Activated naive CD4-positive, alpha-beta T cell treated with anti-CD3 and anti-CD28 coated beads, Interleukin-2, amount 10 ng/mL, durations not matched to agents 7 days and 5 days (primary cell): ENCODE measurements at regions not wholly inside any gene's neighbourhood (a gene's known extent, or its start where the extent isn't known, plus 50 kb on each side); places are given as distances from the start of the nearest gene placed in this dataset.

Experiments used
- CTCF ChIA-PET: fragments of 350-600 bp; sonication (Branson Sonifier 250); formaldehyde crosslinking; loops from one replicate; lab custom pipeline; 2021; ENCODE audit warnings: antibody characterized with exemption; lab: Charles Lee
- DNase-seq: peaks from one replicate; pipeline ENCODE4 v3.0.0-alpha.2; 2020
- H3K27ac Mint-ChIP-seq: one replicate; pipeline ENCODE4 v1.8.0; 2021; ENCODE audit warnings: mild to moderate bottlenecking, moderate library complexity, mixed read lengths
- H3K27me3 Mint-ChIP-seq: one replicate; pipeline ENCODE4 v1.8.0; 2021; ENCODE audit warnings: mild to moderate bottlenecking, mixed read lengths
- H3K36me3 Mint-ChIP-seq: one replicate; pipeline ENCODE4 v1.8.0; 2021; ENCODE audit warnings: mixed read lengths
- H3K4me1 Mint-ChIP-seq: one replicate; pipeline ENCODE4 v1.8.0; 2021; ENCODE audit warnings: mixed read lengths
- H3K4me3 Mint-ChIP-seq: one replicate; pipeline ENCODE4 v1.8.0; 2021; ENCODE audit warnings: mild to moderate bottlenecking, moderate library complexity, mixed read lengths
- H3K9me3 Mint-ChIP-seq: one replicate; pipeline ENCODE4 v1.8.0; 2021; ENCODE audit warnings: mixed read lengths

DNA sequence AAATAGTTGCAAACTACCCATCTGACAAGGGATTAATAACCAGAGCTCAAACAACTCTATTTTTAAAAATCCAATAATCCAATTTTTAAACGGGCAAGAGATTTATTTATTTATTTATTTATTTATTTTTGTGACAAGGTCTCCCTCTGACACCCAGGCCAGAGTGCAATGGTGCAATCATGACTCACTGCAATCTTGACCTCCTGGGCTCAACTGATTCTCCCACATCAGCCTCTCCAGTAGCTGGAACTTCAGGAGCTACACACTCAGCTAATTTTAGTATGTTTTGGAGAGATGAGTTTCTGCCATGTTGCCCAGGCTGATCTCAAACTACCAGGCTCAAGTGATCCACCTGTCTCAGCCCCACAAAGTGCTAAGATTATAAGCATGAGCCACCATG, 267.2 kb upstream of the BLID start:
- H3K9me3 Mint-ChIP-seq: no peaks in the 10 kb centered on the region
- no peaks in the 10 kb centered on the region for H3K4me1 Mint-ChIP-seq
- no peak for DNase-seq
- H3K27ac Mint-ChIP-seq: no peak overlapping the region
- H3K27me3 Mint-ChIP-seq: no peaks in the 10 kb centered on the region
- no peaks in the 10 kb centered on the region for H3K36me3 Mint-ChIP-seq
- H3K4me3 Mint-ChIP-seq: no peak overlapping the region
- CTCF ChIA-PET: no interaction called here

DNA sequence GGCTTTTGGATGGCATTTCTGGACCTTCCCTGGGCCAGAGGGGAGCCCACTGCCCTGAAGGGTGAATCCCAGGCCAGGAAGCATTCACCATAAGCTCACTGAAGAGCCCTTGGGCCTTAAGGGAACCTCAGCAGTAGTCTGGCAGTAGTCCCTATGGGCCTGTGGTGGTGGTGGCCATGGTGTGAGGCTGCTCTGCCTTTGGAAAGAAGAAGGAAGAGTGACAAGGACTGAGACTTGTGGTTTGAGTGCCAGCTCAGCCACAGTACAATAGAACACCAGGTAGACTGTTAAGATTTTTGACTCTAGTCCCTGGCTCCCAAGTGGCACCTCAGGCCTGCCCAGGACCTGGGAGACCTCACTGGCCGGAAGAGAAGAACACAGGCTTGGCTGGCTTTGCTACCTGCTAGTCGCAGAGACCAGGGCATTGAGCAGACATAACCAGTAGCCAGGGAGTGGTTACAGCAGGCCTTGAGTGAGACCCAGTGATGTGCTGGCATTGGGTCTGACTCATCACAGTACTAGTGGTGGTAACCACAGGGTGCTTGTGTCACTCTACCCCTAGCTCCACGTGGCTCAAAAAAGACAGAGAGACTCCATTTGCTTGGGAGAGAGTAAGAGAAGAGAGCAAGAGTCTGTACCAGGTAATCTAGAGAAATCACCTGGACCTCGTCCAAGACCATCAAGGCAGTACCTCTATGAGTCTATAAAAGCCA, 259.8 kb upstream of the BLID start:
- H3K4me3 Mint-ChIP-seq: no peak overlapping the region
- no peaks in the 10 kb centered on the region for H3K36me3 Mint-ChIP-seq
- no peak overlapping the region for H3K27ac Mint-ChIP-seq
- no peak for DNase-seq
- no peaks in the 10 kb centered on the region for H3K27me3 Mint-ChIP-seq
- no peaks in the 10 kb centered on the region for H3K9me3 Mint-ChIP-seq
- CTCF ChIA-PET: no interaction called here
- H3K4me1 Mint-ChIP-seq: no peaks in the 10 kb centered on the region

DNA sequence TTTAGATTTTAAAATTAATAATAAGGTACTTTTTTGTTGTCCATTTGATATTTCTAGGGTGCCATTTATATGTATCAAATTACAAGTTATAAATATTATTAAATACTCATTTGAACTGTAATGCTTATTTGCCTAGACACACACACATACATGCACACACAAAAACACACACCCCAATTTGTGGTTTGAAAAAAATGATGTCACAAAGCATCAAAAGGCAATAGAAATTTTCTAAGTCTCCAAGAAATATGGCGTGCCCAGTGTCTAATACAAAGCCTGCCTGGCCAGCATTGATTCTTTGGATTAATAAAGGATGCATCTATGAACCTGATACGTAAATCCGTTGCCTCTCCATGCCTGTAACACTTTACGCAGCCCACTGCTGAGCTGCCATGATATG, 252.8 kb upstream of the BLID start:
- CTCF ChIA-PET: no interaction called here
- DNase-seq: no peak

DNA sequence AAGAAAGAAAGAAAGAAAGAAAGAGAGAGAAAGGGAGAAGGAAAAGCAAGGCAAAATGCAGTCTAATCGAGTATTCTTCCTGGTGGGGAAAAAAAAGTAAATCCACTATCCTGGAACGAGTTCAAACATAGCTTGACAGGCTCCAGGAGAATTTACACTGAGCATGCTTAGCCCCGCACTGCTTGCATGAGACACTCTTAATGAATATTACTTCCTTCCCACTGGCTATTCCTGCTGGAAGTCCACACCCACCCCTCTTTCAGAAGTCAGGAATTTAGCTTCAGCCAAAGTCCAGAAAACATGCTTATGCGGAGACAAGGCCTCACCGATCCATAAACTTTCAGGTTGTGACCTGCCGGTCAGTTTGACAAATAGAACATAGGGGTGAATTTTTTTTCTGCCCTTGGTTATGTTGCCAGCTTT, 251.8 kb upstream of the BLID start:
- H3K9me3 Mint-ChIP-seq: no peaks in the 10 kb centered on the region
- no peaks in the 10 kb centered on the region for H3K4me1 Mint-ChIP-seq
- H3K27me3 Mint-ChIP-seq: peaks cover 4% of the 10 kb centered on the region
- no peak for DNase-seq
- no peak overlapping the region for H3K27ac Mint-ChIP-seq
- CTCF ChIA-PET: no interaction called here
- no peaks in the 10 kb centered on the region for H3K36me3 Mint-ChIP-seq
- no peak overlapping the region for H3K4me3 Mint-ChIP-seq

More for the DNA sequence above, 252.8 kb upstream of the BLID start:
- Mint-ChIP-seq H3K4me3 (no peak overlapping the region), H3K27me3 (peaks cover 4% of the 10 kb centered on the region), H3K27ac (no peak overlapping the region), H3K4me1 (no peaks in the 10 kb centered on the region), H3K36me3 (no peaks in the 10 kb centered on the region), H3K9me3 (no peaks in the 10 kb centered on the region)

DNA sequence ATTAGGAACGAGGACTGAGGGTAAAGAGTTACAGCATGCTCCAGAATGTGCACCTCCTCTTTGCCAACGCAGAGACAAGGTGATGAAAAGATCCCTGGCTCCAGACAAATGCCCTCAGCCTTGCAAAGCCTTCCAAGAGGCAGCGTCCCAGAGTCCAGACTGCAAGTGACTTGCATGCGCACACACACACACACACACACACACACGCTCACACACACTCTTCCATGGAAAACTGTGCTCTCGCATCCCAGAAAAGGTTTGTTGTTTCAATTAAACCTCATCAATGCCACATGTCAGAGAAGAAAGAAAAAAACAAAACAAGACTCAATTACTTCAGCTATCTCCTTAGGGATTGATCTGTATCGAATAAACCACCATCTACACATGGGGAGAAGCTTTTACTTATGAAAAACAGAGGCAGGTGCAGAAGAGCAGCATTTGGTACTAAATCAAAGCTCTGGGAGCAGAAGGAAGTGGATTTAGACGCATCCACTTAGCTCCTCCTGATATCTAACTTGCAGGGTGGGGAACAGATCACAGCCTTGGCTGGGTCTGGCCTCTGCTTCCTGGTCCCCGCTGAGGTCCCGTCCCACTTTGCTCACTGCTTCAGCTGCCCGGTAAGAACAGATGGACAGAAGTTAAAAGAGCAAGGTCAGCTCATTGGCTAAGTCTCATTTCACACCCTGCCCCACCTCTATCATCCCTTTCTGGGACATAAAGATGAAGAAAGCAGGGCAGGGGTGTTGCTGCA, 249.8 kb upstream of the BLID start:
- H3K4me3 Mint-ChIP-seq: no peak overlapping the region

DNA sequence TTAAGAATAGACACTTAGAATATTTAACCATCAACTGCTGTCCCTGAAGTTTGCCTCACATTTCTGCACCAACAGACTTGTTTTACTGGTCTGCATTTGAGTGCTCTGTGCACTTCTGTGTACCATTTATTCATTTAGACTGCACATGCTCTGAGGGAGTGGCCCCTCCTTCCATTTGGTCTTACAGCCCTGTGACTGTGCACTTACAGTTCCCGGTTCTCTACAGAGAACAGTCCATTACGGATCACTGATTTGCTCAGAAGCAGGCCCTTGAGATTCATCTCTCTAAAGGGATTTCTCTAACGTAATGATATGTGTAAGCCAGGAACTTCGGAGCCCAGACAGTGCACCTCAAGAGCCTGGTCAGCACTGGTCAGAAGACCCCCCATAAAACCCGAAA, 247.3 kb upstream of the BLID start:
- no peak for DNase-seq
- Mint-ChIP-seq H3K9me3 (no peaks in the 10 kb centered on the region), H3K27me3 (peaks cover 4% of the 10 kb centered on the region), H3K4me3 (no peak overlapping the region), H3K27ac (no peak overlapping the region), H3K4me1 (no peaks in the 10 kb centered on the region), H3K36me3 (no peaks in the 10 kb centered on the region)
- CTCF ChIA-PET: no interaction called here

More for the DNA sequence above, 249.8 kb upstream of the BLID start:
- H3K36me3 Mint-ChIP-seq: no peaks in the 10 kb centered on the region
- H3K4me1 Mint-ChIP-seq: no peaks in the 10 kb centered on the region
- H3K9me3 Mint-ChIP-seq: no peaks in the 10 kb centered on the region
- peaks cover 4% of the 10 kb centered on the region for H3K27me3 Mint-ChIP-seq
- no peak for DNase-seq
- CTCF ChIA-PET: no interaction called here
- H3K27ac Mint-ChIP-seq: no peak overlapping the region

DNA sequence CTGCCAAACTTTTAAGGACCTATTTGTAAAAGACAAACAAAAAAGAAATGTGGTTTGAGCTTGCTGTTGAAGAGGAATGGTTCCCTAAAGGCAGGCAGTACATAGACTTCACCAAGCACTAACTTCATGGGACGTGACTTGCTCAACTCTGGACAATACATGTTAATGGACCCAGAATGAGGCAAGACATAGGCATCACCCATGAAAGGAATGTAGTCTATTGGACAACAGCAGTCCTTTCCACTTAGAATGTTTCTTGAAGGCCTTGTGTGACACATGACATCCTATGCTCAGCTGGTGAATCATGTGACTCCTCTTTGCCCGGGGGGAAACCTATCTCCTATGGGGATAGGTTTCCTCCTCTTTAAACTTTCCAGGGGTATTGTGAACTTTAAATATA, 246.4 kb upstream of the BLID start:
- Mint-ChIP-seq H3K27ac (no peak overlapping the region), H3K4me1 (no peaks in the 10 kb centered on the region), H3K9me3 (no peaks in the 10 kb centered on the region), H3K27me3 (peaks cover 1% of the 10 kb centered on the region), H3K36me3 (no peaks in the 10 kb centered on the region), H3K4me3 (no peak overlapping the region)
- CTCF ChIA-PET: no interaction called here
- no peak for DNase-seq

DNA sequence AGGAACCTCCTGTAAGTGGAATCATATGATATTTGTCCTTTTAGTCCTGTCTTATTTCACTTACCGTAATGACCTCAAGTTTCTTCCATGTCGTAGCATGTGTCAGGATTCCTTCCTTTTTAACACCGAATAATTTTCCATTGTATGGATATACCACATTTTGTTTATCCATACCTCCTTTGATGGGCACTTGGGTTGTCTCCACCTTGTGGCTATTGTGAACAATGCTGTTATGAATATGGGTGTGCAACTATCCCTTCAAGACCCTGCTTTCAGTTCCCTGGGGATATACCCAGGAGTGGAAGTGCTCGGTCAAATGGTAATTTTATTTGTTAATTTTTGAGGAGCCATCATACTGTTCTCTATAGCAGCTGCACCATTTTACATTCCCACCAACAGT, 244.9 kb upstream of the BLID start:
- no peak for DNase-seq
- Mint-ChIP-seq H3K9me3 (no peaks in the 10 kb centered on the region), H3K4me3 (no peak overlapping the region), H3K36me3 (no peaks in the 10 kb centered on the region), H3K27me3 (no peaks in the 10 kb centered on the region), H3K4me1 (no peaks in the 10 kb centered on the region), H3K27ac (no peak overlapping the region)
- CTCF ChIA-PET: no interaction called here

DNA sequence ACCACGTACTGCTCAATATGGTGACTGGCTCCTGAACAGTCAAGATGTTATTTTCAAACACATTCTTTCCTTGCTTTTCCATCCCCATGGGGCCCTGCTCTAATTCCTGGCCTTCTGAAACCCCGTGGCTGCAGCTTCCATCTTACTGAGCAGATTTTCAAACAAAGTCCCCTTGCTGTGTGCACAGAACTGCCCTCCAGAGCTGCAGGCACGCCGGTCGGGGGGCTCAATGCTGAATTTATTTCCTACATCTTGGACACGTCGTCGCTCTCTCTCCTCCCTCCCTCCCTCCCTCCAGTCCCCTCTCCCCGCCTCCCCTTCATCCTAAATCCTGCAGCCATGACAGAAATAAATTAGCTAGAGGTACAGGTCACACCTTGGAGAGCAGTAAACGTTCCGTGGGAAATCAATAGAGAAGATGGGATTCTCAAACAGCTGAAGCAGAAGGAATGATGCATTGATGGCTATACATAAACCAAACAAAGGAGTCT, 243.1 kb upstream of the BLID start:
- no peaks in the 10 kb centered on the region for H3K36me3 Mint-ChIP-seq
- no peaks in the 10 kb centered on the region for H3K4me1 Mint-ChIP-seq
- CTCF ChIA-PET: no interaction called here
- no peak overlapping the region for H3K27ac Mint-ChIP-seq
- peaks cover 4% of the 10 kb centered on the region for H3K9me3 Mint-ChIP-seq
- no peaks in the 10 kb centered on the region for H3K27me3 Mint-ChIP-seq
- no peak overlapping the region for H3K4me3 Mint-ChIP-seq
- DNase-seq: no peak

DNA sequence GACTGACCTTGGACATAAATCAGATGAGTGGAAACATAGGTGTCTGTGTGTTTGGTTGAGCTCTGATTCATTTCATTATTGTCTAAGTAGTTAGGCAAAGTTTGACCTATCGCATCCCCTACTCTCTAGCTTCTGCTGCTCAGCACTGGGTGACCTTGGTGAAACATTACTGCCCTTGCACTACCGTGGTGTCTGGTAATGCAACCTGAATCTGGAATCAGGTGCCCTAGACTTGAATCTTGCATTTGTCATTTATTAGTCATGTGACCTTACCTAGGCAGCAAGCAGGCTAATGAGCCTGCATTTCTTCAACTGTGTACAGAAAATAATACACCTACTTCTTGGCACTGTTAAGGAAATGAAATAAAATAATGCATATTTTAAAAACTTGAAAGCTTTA, 242.3 kb upstream of the BLID start:
- Mint-ChIP-seq H3K4me1 (no peaks in the 10 kb centered on the region), H3K9me3 (peaks cover 4% of the 10 kb centered on the region), H3K4me3 (no peak overlapping the region), H3K27me3 (no peaks in the 10 kb centered on the region), H3K27ac (no peak overlapping the region), H3K36me3 (no peaks in the 10 kb centered on the region)
- CTCF ChIA-PET: no interaction called here
- DNase-seq: no peak

DNA sequence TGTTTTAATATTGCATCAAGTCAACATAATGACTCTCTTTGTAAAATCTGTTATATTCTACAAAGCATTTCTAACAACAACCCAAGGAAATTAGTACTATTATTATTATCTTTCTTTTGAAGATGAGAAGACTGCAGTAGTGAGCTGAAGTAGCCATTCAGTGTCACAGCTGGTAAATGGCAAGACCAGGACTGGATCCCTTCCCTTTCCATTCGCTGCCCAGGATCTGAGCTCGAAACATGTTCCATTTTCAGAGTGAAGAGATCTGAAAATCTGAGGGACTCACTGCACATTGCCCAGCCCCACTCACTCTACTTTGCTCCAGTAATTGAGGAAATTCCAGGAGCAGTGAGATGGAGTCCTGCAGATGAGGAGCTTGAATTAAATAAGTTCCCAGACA, 240.0 kb upstream of the BLID start:
- Mint-ChIP-seq H3K4me3 (no peak overlapping the region), H3K4me1 (no peaks in the 10 kb centered on the region), H3K27me3 (no peaks in the 10 kb centered on the region), H3K27ac (no peak overlapping the region), H3K36me3 (no peaks in the 10 kb centered on the region), H3K9me3 (peaks cover 4% of the 10 kb centered on the region)
- DNase-seq: no peak
- CTCF ChIA-PET: no interaction called here

DNA sequence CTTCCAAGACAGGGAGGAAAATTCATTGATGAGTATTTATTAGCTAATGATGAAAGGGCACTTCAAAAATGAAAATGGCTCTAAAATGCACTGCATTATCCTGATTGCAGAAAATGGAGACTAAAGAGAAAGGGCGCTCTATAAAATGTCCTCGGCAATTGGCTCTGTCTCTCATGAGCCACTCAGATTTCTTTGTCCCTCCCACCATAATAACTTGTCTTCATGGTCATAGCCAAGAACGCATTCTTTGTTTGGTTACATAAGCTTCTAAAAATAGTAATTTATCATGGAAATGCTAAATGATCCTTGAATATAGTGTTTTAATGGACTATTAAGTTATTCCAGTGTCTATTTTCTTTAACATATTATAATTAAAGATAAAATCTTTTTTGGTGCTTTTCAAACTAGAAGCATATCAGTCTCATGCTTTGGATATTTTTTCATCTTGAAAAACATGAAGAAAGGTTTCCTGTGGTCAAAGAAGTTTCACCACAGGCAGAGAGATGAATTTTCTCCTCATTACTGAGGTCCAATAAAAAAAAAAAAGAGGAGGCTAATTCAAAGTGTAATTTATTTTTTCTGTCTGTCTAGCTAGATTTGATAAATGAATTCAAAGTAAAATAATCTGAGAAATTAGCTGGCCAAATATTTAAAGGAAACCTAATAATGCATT, 238.1 kb upstream of the BLID start:
- H3K4me3 Mint-ChIP-seq: no peak overlapping the region
- peaks cover 4% of the 10 kb centered on the region for H3K9me3 Mint-ChIP-seq
- H3K27me3 Mint-ChIP-seq: no peaks in the 10 kb centered on the region
- no peaks in the 10 kb centered on the region for H3K36me3 Mint-ChIP-seq
- no peak overlapping the region for H3K27ac Mint-ChIP-seq
- CTCF ChIA-PET: no interaction called here
- no peaks in the 10 kb centered on the region for H3K4me1 Mint-ChIP-seq
- no peak for DNase-seq

DNA sequence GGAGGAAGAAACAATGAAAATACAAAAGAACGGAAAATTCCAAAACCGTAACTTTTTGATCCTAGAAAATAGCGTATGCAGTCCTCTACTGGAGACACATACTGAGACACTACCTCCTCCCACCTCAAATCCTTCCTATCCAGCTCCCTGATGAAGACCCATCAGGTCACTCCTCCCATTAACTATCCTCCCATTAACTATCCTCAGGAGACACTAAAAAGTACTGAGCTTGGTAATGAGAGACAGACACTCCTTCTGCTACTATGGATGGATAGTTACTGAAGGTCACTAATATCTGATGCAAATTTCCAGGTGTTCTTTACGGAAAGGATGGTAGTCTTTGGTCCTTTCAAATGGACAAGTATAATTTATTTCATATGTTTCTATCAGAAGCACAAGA, 237.5 kb upstream of the BLID start:
- DNase-seq: no peak
- no peaks in the 10 kb centered on the region for H3K4me1 Mint-ChIP-seq
- no peak overlapping the region for H3K27ac Mint-ChIP-seq
- H3K27me3 Mint-ChIP-seq: no peaks in the 10 kb centered on the region
- CTCF ChIA-PET: no interaction called here
- no peak overlapping the region for H3K4me3 Mint-ChIP-seq
- no peaks in the 10 kb centered on the region for H3K36me3 Mint-ChIP-seq
- H3K9me3 Mint-ChIP-seq: peaks cover 4% of the 10 kb centered on the region

DNA sequence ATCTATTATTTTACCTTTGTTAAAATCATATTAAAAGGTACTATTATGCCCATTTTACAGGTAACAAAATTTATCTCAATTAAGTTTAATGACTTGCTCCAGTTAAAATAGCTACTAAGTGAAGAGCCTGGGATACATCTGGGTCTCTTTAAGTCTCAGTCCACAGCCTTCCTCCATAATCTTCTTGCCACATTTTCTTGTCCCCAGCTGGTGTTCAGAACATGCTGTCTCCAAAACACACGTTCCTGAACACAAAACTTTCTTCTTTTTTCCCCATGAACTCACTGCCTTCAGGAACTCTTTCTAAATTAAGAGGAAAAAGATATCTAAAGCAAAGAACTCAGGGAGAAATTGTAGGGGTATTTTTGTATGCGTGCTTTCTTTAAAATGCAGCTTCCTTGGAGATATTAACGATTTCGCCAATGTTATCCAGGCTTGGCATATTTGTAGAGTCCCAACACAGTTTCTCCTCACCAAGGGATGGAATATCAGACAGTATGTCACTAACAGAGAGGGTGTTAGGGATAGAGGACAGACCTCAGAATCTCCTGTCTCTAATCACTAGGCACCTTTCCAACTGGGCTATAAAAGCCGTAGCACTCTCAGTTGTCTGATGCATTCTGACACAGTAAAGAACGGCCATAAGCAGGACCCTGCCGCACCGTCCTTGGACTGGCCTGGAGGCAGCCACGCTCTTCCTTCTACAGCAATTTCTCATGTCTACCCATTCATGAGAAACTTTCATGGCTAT, 232.8 kb upstream of the BLID start:
- Mint-ChIP-seq H3K4me1 (no peaks in the 10 kb centered on the region), H3K27me3 (no peaks in the 10 kb centered on the region), H3K9me3 (no peaks in the 10 kb centered on the region), H3K27ac (no peak overlapping the region), H3K36me3 (no peaks in the 10 kb centered on the region), H3K4me3 (no peak overlapping the region)
- CTCF ChIA-PET: interaction anchor here (0.6 kb wide), 1 partner anchor 145 kb away, joined by 3 read pairs; no protein-coding TSS in a partner anchor
- DNase-seq: no peak
